ENCODE measurements at regions not wholly inside any gene's neighbourhood (a gene's known extent, or its start where the extent isn't known, plus 50 kb on each side); places are given as distances from the start of the nearest gene placed in this dataset.

- Histone ChIP-seq H3K27ac (no peak overlapping the region), H3K27me3 (ENCODE audit: insufficient read depth in 3 of 3, low read length in 2 of 3) (no peaks in the 10 kb centered on the region), H3K36me3 (ENCODE audit: insufficient read depth in 1 of 2, low read depth in 1 of 2) (no peaks in the 10 kb centered on the region), H3K4me3 (no peak overlapping the region), H3K4me1 (no peaks in the 10 kb centered on the region), H3K9me3 (no peaks in the 10 kb centered on the region)
- TF ChIP-seq CTCF (IDR thresholded peaks at IDR 0.05): no peak
- ATAC-seq: no peak
- DNase-seq: no peak
- intact Hi-C loops (cut with DNase I): no loop called here
Observed at GRCh38 chr3:164550857-164551256, 527.4 kb downstream of the SI start.

- Histone ChIP-seq H3K36me3 (ENCODE audit: insufficient read depth in 1 of 2, low read depth in 1 of 2) (no peaks in the 10 kb centered on the region), H3K4me1 (no peaks in the 10 kb centered on the region), H3K9me3 (no peaks in the 10 kb centered on the region), H3K27me3 (ENCODE audit: insufficient read depth in 3 of 3, low read length in 2 of 3) (no peaks in the 10 kb centered on the region), H3K4me3 (no peak overlapping the region), H3K27ac (no peak overlapping the region)
- intact Hi-C loops (cut with DNase I): no loop called here
- TF ChIP-seq CTCF (IDR thresholded peaks at IDR 0.05): no peak
- 20 to 25% (median 22%) methylated on average over 2 of the region's 2 CpGs for WGBS, 3 donors
- no peak for DNase-seq
- no peak for ATAC-seq
Observed at GRCh38 chr3:164539215-164539614, 539.1 kb downstream of the SI start.

- no peaks in the 10 kb centered on the region for H3K4me1 ChIP-seq
- H3K36me3 ChIP-seq (ENCODE audit: insufficient read depth in 1 of 2, low read depth in 1 of 2): no peaks in the 10 kb centered on the region
- no peak overlapping the region for H3K27ac ChIP-seq
- no peaks in the 10 kb centered on the region for H3K27me3 ChIP-seq (ENCODE audit: insufficient read depth in 3 of 3, low read length in 2 of 3)
- intact Hi-C loops (cut with DNase I): no loop called here
- H3K9me3 ChIP-seq: no peaks in the 10 kb centered on the region
- ATAC-seq: no peak
- TF ChIP-seq CTCF (IDR thresholded peaks at IDR 0.05): no peak
- no peak for DNase-seq
- no peak overlapping the region for H3K4me3 ChIP-seq
Observed at GRCh38 chr3:164537485-164537884, 540.8 kb downstream of the SI start.

DNA sequence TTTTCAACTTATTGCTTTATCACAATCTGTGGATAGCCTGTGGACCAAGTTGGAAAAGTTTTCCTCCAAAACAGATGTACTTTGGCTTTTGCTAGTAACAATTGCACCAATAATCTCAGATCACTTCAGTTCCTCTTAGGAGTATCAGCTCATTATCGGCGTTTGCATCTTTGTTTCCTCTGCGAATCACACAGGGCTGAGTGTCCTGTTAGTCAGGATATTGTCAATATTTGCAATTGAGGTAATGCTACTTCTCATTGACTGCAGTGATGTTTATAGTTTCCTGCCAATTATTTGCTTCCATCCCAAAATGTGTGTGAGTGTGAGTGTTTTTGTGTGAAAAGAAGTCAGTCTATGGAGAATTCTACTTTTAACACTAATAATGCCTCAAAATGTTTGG lies 545.0 kb downstream of the SI start:
- 81 to 95% (median 90%) methylated on average over 3 of the region's 3 CpGs for WGBS, 3 donors
- H3K4me3 ChIP-seq: no peak overlapping the region
- H3K9me3 ChIP-seq: no peaks in the 10 kb centered on the region
- H3K4me1 ChIP-seq: no peaks in the 10 kb centered on the region
- DNase-seq (no peak), ATAC-seq (no peak)
- intact Hi-C loops (cut with DNase I): no loop called here
- H3K27ac ChIP-seq: no peak overlapping the region
- no peaks in the 10 kb centered on the region for H3K36me3 ChIP-seq (ENCODE audit: insufficient read depth in 1 of 2, low read depth in 1 of 2)
- TF ChIP-seq CTCF (IDR thresholded peaks at IDR 0.05): no peak
- H3K27me3 ChIP-seq (ENCODE audit: insufficient read depth in 3 of 3, low read length in 2 of 3): no peaks in the 10 kb centered on the region

- no peaks in the 10 kb centered on the region for H3K36me3 ChIP-seq (ENCODE audit: insufficient read depth in 1 of 2, low read depth in 1 of 2)
- H3K9me3 ChIP-seq: no peaks in the 10 kb centered on the region
- H3K4me3 ChIP-seq: no peak overlapping the region
- ATAC-seq (no peak), DNase-seq (no peak)
- H3K27ac ChIP-seq: no peak overlapping the region
- TF ChIP-seq CTCF (IDR thresholded peaks at IDR 0.05): no peak
- no peaks in the 10 kb centered on the region for H3K27me3 ChIP-seq (ENCODE audit: insufficient read depth in 3 of 3, low read length in 2 of 3)
- 55 to 70% (median 60%) methylated on average over 2 of the region's 2 CpGs for WGBS, 3 donors
- intact Hi-C loops (cut with DNase I): no loop called here
- H3K4me1 ChIP-seq: no peaks in the 10 kb centered on the region
Observed at GRCh38 chr3:164526250-164526649, 552.0 kb downstream of the SI start.

Data from psoas muscle (tissue), 7 donors.